ENCODE measurements at regions not wholly inside any gene's neighbourhood (a gene's known extent, or its start where the extent isn't known, plus 50 kb on each side); places are given as distances from the start of the nearest gene placed in this dataset.

GRCh38 chr2:120480903-120481445 lies 135.0 kb downstream of the INHBB start:
- H3K79me2 ChIP-seq (ENCODE audit: control insufficient read depth in 1 of 2, insufficient read depth in 2 of 2, low read length in 2 of 2), result no peaks in the 10 kb centered on the region

More at GRCh38 chr2:120480903-120481445, 135.0 kb downstream of the INHBB start:
- Histone ChIP-seq H2BK12ac (ENCODE audit: low read depth, low read length) (no peak overlapping the region), H3K79me1 (ENCODE audit: low read depth, low read length) (no peaks in the 10 kb centered on the region), H3K4me1 (replicated peaks in 1 of 4; ENCODE audit: control insufficient read depth in 3 of 4, insufficient read depth in 4 of 4, low read length in 3 of 4) (no peaks in the 10 kb centered on the region), H4K8ac (ENCODE audit: extremely low read depth, insufficient read depth, low read length) (no peak overlapping the region), H3K9ac (replicated peaks in 1 of 4; ENCODE audit: extremely low read depth in 1 of 4, low read depth in 3 of 4, low read length in 3 of 4) (no peak overlapping the region), H4K91ac (replicated peaks; ENCODE audit: insufficient read length, low read length) (no peak overlapping the region), H3K14ac (ENCODE audit: insufficient read length) (no peak overlapping the region), H4K20me1 (replicated peaks in 1 of 2; ENCODE audit: control insufficient read depth in 1 of 2, insufficient read depth in 2 of 2, low read length in 2 of 2) (peaks cover 2 to 7% of the 10 kb centered on the region in 2 experiments), H2BK120ac (replicated peaks; ENCODE audit: low read depth, low read length) (no peak overlapping the region), H3K23me2 (ENCODE audit: low read depth, low read length) (peaks cover 4% of the 10 kb centered on the region; the same call in 1 of the 2 replicates), H3K23ac (ENCODE audit: insufficient read length) (peak overlapping the region; percentile 71), H2AFZ (ENCODE audit: low read length) (no peak overlapping the region), H3K27ac (ENCODE audit: low read depth, low read length) (no peak overlapping the region), H3K36me3 (ENCODE audit: control insufficient read depth in 2 of 4, insufficient read depth in 4 of 4, low read length in 3 of 4) (no peaks in the 10 kb centered on the region), H4K5ac (ENCODE audit: insufficient read length, low read depth, low read length) (no peak overlapping the region), H3K18ac (ENCODE audit: extremely low read depth, low read length) (no peak overlapping the region), H3K4me3 (ENCODE audit: extremely low read depth in 1 of 4, insufficient read depth in 2 of 4, low read depth in 3 of 4, low read length in 4 of 4) (no peak overlapping the region), H2BK5ac (ENCODE audit: low read depth, low read length) (no peak overlapping the region), H3K27me3 (replicated peaks in 1 of 4; ENCODE audit: control insufficient read depth in 3 of 4, extremely low read depth in 1 of 4, insufficient read depth in 3 of 4, low read length in 3 of 4) (peaks cover 0 to 38% (median 18%) of the 10 kb centered on the region in 4 experiments; a peak in 4 of 7 replicates), H2BK15ac (ENCODE audit: low read length) (no peak overlapping the region), H2AK5ac (ENCODE audit: low read depth, low read length) (peak overlapping the region; percentile 97; the same call in 1 of the 2 replicates), H3K56ac (replicated peaks; ENCODE audit: insufficient read length, low read depth, low read length) (peak overlapping the region; percentile 92), H3K9me3 (ENCODE audit: insufficient read depth in 2 of 2, low read depth in 1 of 2, low read length in 1 of 2) (no peaks in the 10 kb centered on the region), H3K4me2 (ENCODE audit: insufficient read depth in 1 of 2, low read depth in 2 of 2, low read length in 2 of 2) (no peak overlapping the region), H3K4ac (replicated peaks; ENCODE audit: insufficient read length, low read depth, low read length) (no peak overlapping the region), H2BK20ac (ENCODE audit: low read length) (no peak overlapping the region)
- WGBS, 2 experiments (ENCODE audit: extremely low coverage in 1 of 2, insufficient coverage in 1 of 2, insufficient read length in 1 of 2, insufficient replicate concordance in 2 of 2, low coverage in 1 of 2, low lambda C conversion rate in 2 of 2, missing lambda C conversion rate in 1 of 2), result 83 to 98% methylated on average over 2 to 5 of the region's 5 CpGs
- CTCF ChIA-PET (ENCODE audit: partially characterized antibody), result interaction anchor here (0.8 to 2.5 kb wide), 6 partner anchors 18 to 197 kb away, joined by 3 to 8 read pairs (median 4); no protein-coding TSS in a partner anchor
- TF ChIP-seq RAD21 (IDR thresholded peaks at IDR 0.05 in 1 of 2, conservative IDR thresholded peaks at IDR 0.05 in 1 of 2; ENCODE audit: low read depth in 2 of 2, low read length in 2 of 2) (no peak), CBX5 (IDR thresholded peaks at IDR 0.05; ENCODE audit: low read depth, low read length) (no peak), CHD2 (IDR thresholded peaks at IDR 0.05; ENCODE audit: low read length) (no peak), KDM1A (IDR thresholded peaks at IDR 0.05; ENCODE audit: borderline replicate concordance, low read length) (no peak), JUND (IDR thresholded peaks at IDR 0.05; ENCODE audit: low read length) (no peak), NANOG (IDR thresholded peaks at IDR 0.05; ENCODE audit: insufficient read depth, low read depth, low read length, poor library complexity, severe bottlenecking) (no peak), SP2 (IDR thresholded peaks at IDR 0.05; ENCODE audit: low read length) (no peak), CEBPB (IDR thresholded peaks at IDR 0.05; ENCODE audit: low read depth, low read length) (no peak)
- FAIRE-seq (no peak), DNase-seq (ENCODE audit: low read depth in 1 of 2, low spot score in 2 of 2) (no peak)
- POLR2A ChIA-PET (ENCODE audit: partially characterized antibody), result no interaction called here
